GM18907 (cell line): ENCODE measurements at regions not wholly inside any gene's neighbourhood (a gene's known extent, or its start where the extent isn't known, plus 50 kb on each side); places are given as distances from the start of the nearest gene placed in this dataset.

Source experiments
- ATAC-seq: cut with Tn5 transposase; IDR thresholded peaks from one replicate; pipeline ENCODE4 v1.9.1; 2021; ENCODE audit warnings: mild to moderate bottlenecking, moderate library complexity; ENCODE audit not compliant: unreplicated experiment

- no peak for ATAC-seq
Measured at GRCh38 chr1:4596486-4596885, 57.9 kb upstream of the AJAP1 start.

GRCh38 chr1:4597020-4597419 is 57.4 kb upstream of the AJAP1 start:
- ATAC-seq: no peak

- ATAC-seq: no peak
Measured at GRCh38 chr1:4598561-4598960, 55.8 kb upstream of the AJAP1 start.

GRCh38 chr1:4599521-4599920 is 54.9 kb upstream of the AJAP1 start:
- no peak for ATAC-seq

- no peak for ATAC-seq
Measured at GRCh38 chr1:4599951-4600481, 54.4 kb upstream of the AJAP1 start.

GRCh38 chr1:4600615-4601460 is 53.6 kb upstream of the AJAP1 start:
- no peak for ATAC-seq

GRCh38 chr1:4601941-4602340 is 52.5 kb upstream of the AJAP1 start:
- ATAC-seq: no peak

GRCh38 chr1:4602462-4603294 is 51.7 kb upstream of the AJAP1 start:
- no peak for ATAC-seq

GRCh38 chr1:4603295-4604110 is 50.9 kb upstream of the AJAP1 start:
- ATAC-seq: no peak
